Amniotic stem cell (primary cell): ENCODE measurements at regions not wholly inside any gene's neighbourhood (a gene's known extent, or its start where the extent isn't known, plus 50 kb on each side); places are given as distances from the start of the nearest gene placed in this dataset.
"Not testable (repeated sequence)": the region's sequence is repeated elsewhere in the genome, so short reads cannot be mapped to it uniquely, and the experiment has no call there.

Experiments
- DNase-seq: peaks from one replicate; lab custom pipeline; 2025; lab: John Stamatoyannopoulos, UW

DNA sequence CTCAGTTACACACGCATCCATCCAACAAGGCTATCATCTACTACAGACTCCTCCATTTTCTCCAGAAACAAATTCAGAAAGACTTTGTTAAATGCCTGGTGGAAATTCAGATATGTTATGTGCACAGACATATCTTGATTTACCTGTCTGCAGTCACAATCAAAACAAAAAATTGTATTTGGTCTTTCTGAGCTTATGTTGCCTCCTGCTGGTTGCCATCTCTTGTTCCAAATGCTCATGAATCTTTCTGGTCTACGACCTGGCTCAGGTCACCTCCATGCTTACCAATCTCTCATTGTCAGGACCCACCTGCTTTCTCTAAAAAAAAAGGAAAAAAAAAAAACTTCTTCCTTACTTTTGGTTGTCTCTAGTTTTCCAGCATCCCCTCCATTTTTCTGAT is 169.2 kb upstream of the PLXNC1 start:
- no peak for DNase-seq

DNA sequence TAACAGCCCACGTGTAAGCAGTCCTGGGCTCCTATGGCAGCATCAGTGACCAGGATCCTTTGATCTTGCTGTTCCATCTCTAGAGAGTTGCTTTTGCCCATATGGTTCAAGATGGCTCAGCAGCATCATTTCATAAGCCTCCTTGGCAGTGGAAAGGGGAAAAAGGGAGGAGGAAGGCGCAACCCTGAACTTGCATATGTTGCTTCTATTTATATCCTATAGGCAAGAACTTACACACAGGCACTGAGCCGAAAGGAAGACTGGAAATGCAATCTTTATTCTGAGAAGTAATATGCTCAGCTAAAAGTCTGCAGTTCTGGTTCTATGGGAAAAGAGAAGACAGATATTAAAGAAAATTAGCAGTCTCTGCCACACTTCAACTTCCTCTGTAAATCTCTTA is 167.7 kb upstream of the PLXNC1 start:
- DNase-seq, result no peak

DNA sequence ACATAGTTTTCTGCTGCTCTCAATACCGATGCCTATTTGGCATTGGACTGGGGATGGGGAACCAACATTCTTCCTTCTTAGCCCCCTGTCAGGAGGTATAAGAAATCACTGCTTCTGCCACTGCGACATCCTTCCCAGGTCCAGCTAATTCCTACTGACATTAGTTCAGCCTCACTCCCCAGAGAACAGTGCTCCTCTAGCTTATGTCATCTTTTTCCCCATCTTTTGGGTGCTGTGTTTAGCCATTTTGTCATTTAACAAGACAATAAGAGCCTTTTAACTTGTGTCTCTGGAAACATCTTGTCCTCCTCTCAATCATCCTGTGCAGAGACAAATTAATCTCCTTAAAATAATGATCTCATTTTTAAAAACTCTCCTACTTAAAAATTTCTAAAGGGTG is 167.0 kb upstream of the PLXNC1 start:
- DNase-seq, result no peak

DNA sequence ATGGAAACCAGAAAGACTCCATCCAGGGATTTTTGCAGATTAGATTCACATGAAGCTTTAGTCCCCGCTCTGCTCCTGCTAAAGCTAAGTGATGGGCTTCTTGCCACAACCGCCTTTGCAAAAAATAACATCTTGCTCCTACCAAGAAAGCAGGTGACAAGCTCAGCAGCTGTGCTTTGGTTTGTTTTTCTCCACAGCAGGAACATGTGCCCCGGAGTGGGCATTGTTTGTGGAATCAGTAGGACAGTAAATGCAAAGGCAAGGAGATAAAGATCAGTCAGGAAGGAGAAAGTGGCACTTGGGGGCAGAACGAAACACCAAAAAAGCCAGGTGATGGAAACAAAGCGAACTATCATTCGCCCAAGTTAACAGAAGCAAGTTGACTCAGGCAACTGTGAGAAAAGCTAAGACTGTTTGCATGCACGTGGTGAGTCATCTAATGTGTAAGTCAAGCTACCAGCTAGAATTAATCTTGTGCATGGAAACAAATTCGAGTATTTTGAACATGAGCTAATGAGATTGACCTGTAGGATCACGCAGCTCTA is 165.5 kb upstream of the PLXNC1 start:
- peak; percentile 30 for DNase-seq

DNA sequence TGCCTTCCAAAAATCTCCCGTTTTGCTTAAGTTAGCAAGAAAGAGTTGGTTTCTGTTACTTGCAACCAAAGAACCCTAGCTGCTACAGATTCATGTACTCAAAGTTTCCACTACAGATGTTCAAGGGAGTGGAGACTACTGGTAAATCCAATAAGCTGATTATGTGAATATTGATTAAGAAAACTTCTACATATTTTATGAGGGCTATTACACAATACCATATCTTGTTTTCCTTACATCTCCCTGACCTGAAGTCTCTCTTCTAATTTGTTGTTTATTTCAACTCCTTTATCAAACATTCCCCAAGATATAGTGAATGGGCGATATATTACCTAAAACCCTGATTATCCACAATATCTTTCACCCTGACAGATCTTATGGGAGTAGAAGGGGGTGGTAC is 164.4 kb upstream of the PLXNC1 start:
- no peak for DNase-seq

DNA sequence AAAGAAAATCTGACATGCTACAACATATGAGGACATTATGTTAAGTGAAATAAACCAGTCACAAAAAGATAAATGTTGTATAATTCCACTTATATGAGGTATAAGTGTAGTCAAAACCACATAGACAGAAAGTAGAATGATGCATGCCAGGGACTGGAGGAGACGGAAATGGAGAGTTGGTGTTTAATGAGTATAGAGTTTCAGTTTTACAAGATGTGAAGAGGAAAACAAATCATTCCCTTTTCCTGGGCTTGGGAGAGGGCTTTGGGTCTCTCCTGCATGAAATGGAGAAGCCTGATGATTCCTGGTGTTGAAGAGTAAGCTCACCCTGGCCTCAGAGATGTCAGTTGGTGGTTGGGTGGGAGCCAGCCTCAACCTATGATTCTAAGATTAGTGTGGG is 158.4 kb upstream of the PLXNC1 start:
- DNase-seq, result no peak

DNA sequence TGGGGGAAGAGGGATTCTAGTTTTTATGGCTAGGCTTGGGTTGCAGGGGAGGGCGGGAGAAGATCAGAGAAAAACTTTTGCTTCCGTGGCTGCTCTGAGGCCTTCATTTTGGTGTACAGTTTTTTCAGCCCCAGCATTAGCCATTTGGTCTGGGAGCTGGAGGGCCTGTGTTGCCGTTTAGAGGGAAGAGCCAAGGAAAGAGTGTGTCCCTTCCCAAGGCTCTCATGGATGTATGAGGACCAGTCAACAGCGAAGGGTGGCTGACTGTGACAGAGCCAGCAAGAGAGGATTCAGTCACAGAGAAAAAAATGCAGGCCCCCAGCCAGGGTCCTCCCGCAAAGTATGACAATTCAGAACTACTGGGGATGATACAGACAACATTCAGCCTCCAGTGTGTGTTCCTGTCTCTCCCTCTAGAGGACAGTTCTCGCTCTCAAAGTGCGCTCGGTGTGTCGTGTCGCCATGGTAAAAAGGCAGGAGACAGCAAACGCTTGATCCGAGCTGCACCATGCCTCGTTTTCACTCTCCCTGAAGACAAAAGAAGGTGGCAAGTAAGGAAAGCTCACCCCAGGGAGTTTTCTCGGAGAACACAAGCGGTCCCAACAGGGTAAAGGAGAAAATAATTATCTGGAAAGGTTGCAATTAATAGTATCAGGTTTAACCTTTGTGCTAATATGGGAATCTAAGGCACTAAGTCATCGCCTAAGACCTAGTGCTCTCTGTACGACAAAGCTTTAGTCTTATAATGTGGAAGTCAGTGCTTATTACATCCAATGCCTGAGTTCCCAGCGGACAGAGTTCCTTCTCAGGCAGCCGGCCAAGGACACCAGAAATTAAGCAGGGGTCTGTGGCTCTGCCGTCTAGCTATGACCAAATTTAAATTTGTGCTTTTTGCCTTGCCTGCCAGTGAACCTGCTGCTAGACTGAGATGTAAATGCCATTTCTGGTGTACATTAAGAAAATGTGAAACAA is 157.3 kb upstream of the PLXNC1 start:
- DNase-seq, result no peak

DNA sequence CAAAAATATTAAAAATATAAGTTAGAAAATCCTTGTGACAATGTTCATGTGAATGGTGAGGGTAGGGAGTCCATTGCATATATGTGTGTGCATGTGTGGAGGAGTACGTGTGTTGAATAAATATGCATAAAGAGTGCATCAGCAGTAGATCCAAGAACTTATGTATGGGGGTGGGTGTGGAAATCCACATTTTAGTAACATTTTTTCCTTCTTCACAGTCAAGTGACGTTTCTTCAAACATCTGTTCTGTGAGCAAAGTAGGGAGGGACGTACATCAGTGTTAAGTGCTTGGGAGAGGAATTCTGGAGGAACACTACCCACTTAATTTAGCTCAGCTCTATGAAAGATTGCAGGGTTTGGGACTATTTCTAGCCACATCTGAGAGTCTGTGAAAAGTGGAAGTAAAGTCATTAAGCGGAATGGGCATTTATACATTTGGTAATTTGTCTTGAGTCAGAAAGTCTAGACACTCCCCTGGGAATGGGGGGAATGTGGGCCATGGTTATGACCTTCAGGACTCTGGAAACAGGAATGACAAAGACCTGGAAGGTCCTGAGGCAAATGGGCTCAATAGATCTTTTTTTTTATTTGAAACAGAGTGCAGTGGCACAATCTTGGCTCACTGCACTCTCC is 156.4 kb upstream of the PLXNC1 start:
- no peak for DNase-seq

DNA sequence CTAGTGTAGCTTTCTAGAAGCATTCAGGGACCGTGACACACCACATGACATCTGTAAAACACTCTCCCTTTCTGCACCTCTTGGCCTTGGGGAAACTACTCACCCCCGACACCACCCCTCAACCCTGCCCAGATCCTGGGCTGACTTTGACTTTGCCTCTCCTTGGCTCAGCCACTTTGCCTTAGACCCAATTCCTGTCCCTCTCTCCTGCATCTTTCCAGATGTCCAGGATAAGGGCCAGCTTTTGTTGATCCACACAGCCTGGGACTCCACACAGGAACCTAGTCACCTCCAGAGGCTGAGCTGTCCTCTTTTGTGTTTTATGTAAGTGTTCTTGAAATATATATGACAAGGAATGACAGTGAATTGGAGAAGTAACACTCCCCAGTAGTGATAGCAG is 153.7 kb upstream of the PLXNC1 start:
- no peak for DNase-seq

DNA sequence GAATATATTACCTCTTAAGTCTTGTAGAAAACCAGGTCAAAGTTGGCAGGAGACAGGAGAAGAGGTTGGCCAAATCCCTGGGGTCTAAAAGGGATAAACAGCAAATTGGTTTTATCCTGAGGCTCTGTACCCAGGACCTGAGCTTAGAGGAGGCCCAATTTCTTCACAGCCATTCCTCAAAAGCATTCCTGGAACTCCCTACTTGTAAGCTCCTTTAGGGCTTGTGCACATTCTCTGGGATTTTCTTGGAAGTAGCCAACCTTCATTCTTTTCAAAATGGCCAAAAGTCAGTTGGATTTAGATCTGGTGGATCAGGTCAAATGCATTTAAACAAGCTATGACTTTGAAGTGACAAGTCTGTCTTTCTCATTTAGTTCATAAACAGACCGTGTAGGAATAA is 152.1 kb upstream of the PLXNC1 start:
- DNase-seq, result no peak

DNA sequence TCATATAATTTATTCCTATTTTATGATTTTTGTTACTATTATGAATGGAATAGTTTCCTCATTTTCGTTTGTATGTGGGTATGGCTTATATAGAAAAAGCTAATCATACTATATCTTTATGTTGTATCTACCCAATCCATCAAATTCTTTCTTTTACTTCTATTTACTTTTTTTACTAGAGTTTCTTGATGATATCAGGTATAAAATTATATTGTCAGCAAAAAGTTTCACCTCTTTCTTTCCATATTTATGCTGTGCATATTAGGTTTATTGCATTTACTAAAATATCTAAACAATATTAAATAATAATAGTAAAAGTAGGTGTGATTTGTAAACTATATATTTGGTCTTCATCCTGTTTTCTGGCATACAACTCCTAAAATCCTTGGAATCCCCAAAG is 146.7 kb upstream of the PLXNC1 start:
- DNase-seq, result no peak

DNA sequence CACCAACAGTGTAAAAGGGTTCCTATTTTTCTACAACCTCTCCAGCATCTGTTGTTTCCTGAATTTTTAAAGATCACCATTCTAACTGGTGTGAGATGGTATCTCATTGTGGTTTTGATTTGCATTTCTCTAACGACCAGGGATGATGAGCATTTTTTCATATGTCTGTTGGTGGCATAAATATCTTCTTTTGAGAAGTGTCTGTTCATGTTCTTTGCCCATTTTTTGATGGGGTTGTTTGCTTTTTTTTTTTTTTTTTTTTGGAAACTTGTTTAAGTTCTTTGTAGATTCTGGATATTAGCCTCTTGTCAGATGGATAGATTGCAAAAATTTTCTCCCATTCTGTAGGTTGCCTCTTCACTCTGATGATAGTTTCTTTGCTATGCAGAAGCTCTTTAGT is 145.5 kb upstream of the PLXNC1 start:
- DNase-seq, result not testable (repeated sequence)

DNA sequence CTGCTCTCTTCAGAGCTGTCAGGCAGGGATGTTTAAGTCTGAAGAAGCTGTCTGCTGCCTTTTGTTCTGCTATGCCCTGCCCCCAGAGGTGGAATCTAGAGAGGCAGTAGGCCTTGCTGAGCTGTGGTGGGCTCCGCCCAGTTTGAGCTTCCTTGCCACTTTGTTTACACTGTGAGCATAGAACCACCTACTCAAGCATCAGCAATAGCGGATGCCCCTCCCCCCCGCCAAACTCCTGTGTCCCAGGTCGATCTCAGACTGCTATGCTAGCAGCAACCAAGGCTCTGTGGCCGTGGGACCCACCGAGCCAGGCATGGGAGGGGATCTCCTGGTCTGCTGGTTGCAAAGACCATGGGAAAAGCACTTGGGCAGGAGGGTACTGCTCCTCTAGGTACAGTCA is 140.5 kb upstream of the PLXNC1 start:
- not testable (repeated sequence) for DNase-seq

DNA sequence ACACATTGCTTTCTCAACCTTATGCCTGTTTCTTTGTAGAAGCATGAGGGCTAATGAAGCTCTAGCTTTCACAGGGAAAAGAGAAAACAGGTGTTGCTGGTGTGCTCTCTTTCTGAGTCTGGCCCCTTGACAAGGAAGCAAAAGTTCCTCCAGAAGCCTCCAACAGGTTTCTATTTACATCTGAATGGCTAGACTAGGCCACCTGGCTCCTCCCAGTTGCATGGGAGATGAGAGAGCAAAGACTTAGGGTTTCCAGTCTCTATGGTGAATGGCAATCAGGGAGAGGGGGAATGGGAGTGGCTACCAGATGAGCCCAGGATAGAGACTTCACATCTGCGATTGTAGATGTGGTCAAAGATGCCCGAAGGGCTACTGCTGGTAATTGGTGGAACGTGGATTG is 138.1 kb upstream of the PLXNC1 start:
- no peak for DNase-seq

DNA sequence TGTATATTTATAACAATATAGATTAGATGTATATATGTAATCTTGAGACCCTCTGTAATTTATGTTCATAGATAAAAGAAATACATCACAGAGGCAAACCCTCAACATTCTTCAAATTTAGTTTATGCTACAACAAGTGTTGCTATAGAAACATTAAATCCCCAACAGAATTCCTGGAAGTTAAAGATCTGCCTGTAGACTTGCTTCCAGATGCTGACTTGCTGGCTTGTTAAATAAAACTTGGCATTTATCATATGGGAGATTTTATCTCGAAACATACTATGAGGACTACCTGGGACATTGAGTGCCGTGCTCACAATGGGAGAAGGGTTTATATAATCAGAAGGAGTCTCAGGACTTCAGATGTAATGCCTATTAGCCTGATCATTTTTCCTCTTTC is 136.3 kb upstream of the PLXNC1 start:
- no peak for DNase-seq

DNA sequence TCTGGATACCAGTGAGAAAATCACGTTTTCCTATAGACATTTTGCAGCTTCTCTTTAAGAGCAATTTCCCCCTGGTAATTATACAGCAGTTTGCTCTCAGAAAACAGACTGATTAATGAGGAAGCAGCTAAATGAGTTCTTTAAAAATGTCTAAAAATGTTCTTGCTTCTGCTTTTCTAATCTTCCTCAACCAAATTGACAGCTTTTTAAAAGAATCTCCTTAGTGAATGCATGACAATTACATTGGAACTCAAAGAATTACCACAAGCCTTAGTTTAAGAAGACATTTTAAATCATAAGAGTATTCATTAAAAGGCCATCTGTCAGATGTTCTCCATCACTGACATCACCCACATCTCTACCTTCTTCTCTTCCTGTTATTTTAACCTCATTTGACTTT is 135.8 kb upstream of the PLXNC1 start:
- DNase-seq, result no peak

DNA sequence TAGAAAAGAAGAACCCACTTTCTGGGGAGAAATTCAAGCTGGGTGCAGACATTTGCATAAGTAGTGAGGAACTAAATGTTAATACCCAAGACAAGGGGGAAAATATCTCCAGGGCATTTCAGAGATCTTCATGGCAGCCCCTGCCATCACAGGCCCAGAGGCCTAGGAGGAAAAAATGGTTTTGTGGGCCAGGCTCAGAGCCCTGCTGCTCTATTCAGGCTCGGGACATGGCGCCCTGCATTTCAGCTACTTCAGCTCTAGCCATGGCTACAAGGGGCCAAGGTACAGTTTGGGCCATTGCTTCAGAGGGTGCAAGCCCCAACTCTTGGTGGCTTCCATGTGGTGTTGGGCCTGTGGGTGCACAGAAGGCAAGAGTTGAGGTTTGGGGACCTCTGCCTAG is 131.1 kb upstream of the PLXNC1 start:
- not testable (repeated sequence) for DNase-seq

DNA sequence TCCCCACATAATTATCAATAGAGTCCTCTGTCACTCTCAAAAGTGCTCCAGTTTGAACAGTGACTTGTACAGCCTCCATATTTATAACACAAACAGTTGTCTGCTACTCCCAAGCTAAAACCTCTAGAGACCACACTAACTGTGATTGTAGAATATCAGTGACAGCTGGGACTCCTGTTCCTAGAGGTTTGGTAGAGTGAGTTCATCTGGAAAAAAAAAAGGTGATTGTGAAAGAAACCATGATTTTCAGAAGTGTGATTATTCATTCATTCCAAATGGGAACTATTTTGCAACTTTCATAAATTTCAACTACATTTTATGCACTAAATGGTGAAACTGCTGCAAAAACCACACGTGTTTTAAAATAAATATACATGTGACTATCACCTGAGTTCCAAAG is 128.0 kb upstream of the PLXNC1 start:
- DNase-seq, result no peak

DNA sequence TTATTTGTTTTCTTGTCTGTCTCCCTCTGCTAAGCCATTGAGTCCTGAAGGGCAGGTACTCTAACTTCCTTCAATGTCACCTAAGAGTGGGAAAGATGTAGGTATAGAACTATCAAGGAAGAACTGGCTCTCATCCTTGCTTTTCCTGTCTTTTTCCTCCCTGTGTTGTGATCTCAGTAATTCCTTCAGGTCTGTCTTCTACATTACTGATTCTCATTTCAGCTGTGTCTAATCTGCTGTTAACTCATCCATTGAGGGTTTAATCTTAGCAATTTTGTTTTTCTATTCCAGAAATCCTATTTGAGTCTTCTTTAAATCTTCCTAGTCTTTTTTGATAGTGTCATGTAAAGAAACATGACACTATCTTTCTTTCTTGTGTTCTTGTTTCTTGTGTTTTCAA is 124.5 kb upstream of the PLXNC1 start:
- no peak for DNase-seq

DNA sequence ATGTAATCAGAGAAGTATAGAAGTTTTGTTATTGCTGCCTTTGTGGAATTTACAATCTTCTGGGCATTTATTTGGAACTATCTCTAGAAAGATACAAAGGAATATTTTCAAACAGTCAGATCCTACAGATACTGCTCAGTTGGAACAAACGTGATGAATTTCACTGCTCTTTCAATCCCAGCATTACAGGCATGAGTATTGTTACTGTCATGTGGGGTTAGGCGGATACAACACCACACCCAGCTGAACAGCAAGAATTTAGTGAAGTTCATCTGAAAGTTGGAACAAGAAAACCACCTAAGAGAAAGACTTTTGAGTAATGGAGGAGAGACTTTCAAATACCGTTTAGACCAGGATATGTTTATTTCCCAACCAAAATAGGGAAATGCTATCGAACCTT is 123.3 kb upstream of the PLXNC1 start:
- DNase-seq, result no peak

DNA sequence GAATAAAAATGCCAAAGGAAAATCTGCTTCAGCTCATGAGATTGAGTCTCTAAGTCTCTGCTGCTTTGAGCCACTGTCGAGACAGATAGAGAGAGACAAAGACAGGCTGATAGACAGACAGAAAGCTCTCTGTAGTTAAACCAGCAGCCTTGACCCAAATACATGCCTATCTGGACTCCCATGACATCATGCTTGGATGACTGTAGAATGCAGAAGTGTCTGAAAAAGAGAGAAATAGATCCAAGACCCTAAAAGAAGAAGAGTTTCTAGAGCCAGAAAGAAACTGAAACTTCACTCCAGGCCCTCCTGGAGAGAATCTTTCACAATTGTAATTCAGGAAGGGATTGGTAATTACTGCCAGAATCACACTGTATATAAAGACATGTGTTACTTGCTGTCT is 122.6 kb upstream of the PLXNC1 start:
- no peak for DNase-seq

DNA sequence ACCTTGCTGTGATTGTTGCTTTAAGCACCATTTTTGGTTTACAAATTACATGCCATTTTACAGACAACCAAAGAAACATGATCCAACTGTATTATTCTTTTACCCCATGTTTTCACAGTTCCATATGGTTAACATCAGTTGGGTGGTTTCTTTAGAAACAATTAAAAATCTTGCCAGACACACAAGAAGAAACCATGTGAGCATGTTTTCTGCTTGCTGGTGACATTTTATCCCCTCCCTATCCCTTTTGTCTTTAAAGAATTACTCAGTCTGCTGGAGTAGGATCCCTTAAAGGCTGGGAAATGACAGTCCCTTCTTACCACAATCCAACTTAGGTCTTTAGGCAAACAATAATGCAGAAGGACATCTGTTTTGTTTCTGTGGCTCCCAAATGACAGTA is 121.8 kb upstream of the PLXNC1 start:
- DNase-seq, result no peak

DNA sequence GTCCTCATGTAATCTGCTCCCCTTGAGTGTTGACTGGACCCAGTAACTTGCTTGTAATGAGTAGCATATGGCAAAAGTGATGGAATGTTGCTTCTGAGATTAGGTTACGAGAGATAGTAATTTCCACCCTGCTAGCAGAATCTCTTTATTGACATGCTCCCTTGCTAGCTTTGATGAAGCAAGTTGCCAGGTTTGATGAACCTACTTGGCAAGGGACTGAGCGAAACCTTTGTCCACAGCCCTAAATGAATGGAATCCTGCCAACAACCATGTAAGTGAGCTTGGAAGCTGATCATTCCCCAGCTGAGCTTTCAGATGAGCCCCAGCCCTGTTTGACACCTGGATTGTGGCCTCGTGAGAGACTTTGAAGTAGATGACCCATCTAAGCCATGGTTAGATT is 120.8 kb upstream of the PLXNC1 start:
- DNase-seq, result no peak
